OCI-LY3 (cell line): ENCODE measurements at regions not wholly inside any gene's neighbourhood (a gene's known extent, or its start where the extent isn't known, plus 50 kb on each side); places are given as distances from the start of the nearest gene placed in this dataset.

Experiments used
- H2AFZ ChIP-seq: fragments of 200-600, 300-600 bp; shearing (Covaris generic); 2 replicates; pipeline ENCODE4 v1.6.0; 2014; ENCODE audit warnings: antibody characterized with exemption, low read depth, low read length
- H3K27ac ChIP-seq: fragments of 200-600, 300-600 bp; sonication (generic); 2 replicates; pipeline ENCODE4 v1.5.1; 2014; ENCODE audit warnings: mild to moderate bottlenecking, low read length, moderate library complexity, mixed read lengths
- H3K27me3 ChIP-seq: fragments of 200-600, 300-600 bp; sonication (generic); 2 replicates; pipeline ENCODE4 v1.6.1; 2014; ENCODE audit warnings: low read depth, low read length, mixed read lengths
- H3K36me3 ChIP-seq: fragments of 200-600, 300-600 bp; sonication (generic); replicated peaks from 2 replicates; pipeline ENCODE3; 2014; ENCODE audit warnings: low read depth, low read length, mixed read lengths
- H3K4me1 ChIP-seq: fragments of 300-600, 200-600 bp; sonication (generic); 2 replicates; pipeline ENCODE4 v1.6.1; 2014; ENCODE audit warnings: low read length, mixed read lengths
- H3K4me2 ChIP-seq: fragments of 200-600, 300-600 bp; sonication (generic); 2 replicates; pipeline ENCODE4 v1.6.1; 2014; ENCODE audit warnings: low read length, mixed read lengths
- H3K4me3 ChIP-seq: fragments of 300-600, 200-600 bp; sonication (generic); 2 replicates; pipeline ENCODE4 v1.5.1; 2014; ENCODE audit warnings: antibody characterized with exemption, mild to moderate bottlenecking, low read length, moderate library complexity
- H3K79me2 ChIP-seq: fragments of 300-600, 200-600 bp; shearing (Covaris generic); 2 replicates; pipeline ENCODE4 v1.6.1; 2014; ENCODE audit warnings: mild to moderate bottlenecking, low read length, mixed read lengths
- H3K9ac ChIP-seq: fragments of 300-600, 200-600 bp; shearing (Covaris generic); 2 replicates; pipeline ENCODE4 v1.6.0; 2014; ENCODE audit warnings: mild to moderate bottlenecking, low read length, moderate library complexity
- H3K9me3 ChIP-seq: fragments of 200-600, 300-600 bp; shearing (Covaris generic); 2 replicates; pipeline ENCODE4 v1.6.1; 2014; ENCODE audit warnings: low read length, mixed read lengths; ENCODE audit not compliant: insufficient read depth
- H4K20me1 ChIP-seq: fragments of 200-600, 300-600 bp; sonication (generic); 2 replicates; pipeline ENCODE4 v1.6.1; 2016; ENCODE audit warnings: low read length, mixed read lengths; ENCODE audit not compliant: insufficient read depth
- CTCF ChIP-seq: fragments of 200-600, 300-600 bp; sonication (generic); IDR thresholded peaks from 2 replicates; pipeline ENCODE4 v1.5.1; 2014; ENCODE audit warnings: antibody characterized with exemption, low read length, low read depth
- EZH2phosphoT487 ChIP-seq: fragments of 200-600 bp; shearing (Covaris generic); IDR thresholded peaks from 2 replicates; pipeline ENCODE4 v1.6.1; 2018; ENCODE audit warnings: antibody characterized with exemption, mixed run types, low read depth

DNA sequence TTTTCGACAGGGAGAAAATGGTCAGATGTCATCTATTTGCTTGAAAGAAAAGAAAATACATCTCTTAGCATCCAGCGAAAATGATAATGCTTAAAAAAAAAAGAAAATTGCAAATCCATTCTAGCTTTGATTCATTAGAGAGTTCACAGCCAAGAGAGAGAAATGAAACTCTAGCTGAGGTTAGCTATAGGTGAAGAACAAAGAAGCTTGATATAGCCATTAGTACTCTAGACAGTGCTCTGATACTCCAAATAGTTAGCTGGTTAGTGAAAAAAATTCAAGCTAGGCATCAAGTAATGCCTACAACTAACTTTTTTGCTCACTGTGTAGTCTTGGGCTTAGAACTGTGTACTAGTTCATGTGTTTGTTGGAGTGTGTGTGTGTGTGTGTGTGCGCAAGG, 721.6 kb upstream of the SOX9 start:
- Histone ChIP-seq H3K9ac (no peak overlapping the region), H3K4me1 (no peaks in the 10 kb centered on the region), H2AFZ (no peak overlapping the region), H3K4me3 (no peak overlapping the region), H3K9me3 (no peaks in the 10 kb centered on the region), H3K79me2 (no peaks in the 10 kb centered on the region), H3K27me3 (no peaks in the 10 kb centered on the region), H3K36me3 (no peaks in the 10 kb centered on the region), H3K4me2 (no peak overlapping the region), H4K20me1 (no peaks in the 10 kb centered on the region), H3K27ac (no peak overlapping the region)
- no peak for TF ChIP-seq CTCF
- TF ChIP-seq EZH2phosphoT487, result no peak

- no peaks in the 10 kb centered on the region for H3K4me1 ChIP-seq
- no peaks in the 10 kb centered on the region for H3K27me3 ChIP-seq
- no peaks in the 10 kb centered on the region for H3K79me2 ChIP-seq
- no peaks in the 10 kb centered on the region for H3K9me3 ChIP-seq
- H3K4me2 ChIP-seq, result no peak overlapping the region
- H3K36me3 ChIP-seq, result no peaks in the 10 kb centered on the region
- H4K20me1 ChIP-seq, result no peaks in the 10 kb centered on the region
- no peak overlapping the region for H3K27ac ChIP-seq
- TF ChIP-seq EZH2phosphoT487, result no peak
- no peak for TF ChIP-seq CTCF
- H2AFZ ChIP-seq, result no peak overlapping the region
- no peak overlapping the region for H3K9ac ChIP-seq
- no peak overlapping the region for H3K4me3 ChIP-seq
Observed at GRCh38 chr17:71399649-71400048, 721.2 kb upstream of the SOX9 start.

DNA sequence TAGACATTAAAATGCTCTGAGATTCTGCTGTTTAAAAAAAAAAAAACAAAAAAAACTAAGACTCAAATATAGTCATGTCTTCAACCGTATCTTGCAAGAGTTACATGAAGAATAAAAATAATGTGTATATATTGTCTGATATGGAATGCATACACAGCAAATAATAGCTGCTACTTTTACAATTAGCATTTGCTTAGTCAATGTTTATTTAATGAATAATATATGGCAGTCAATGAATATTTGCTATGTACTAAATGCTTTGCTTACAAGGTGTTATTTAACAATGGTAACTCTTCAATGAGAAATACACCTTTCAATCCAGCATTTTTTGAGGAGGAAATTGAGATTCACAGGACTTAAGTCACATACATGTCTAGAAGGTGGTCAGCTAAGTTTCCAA, 718.8 kb upstream of the SOX9 start:
- Histone ChIP-seq H2AFZ (no peak overlapping the region), H3K9ac (no peak overlapping the region), H3K4me2 (no peak overlapping the region), H3K27ac (no peak overlapping the region), H4K20me1 (no peaks in the 10 kb centered on the region), H3K27me3 (no peaks in the 10 kb centered on the region), H3K79me2 (no peaks in the 10 kb centered on the region), H3K36me3 (no peaks in the 10 kb centered on the region), H3K9me3 (no peaks in the 10 kb centered on the region), H3K4me1 (no peaks in the 10 kb centered on the region), H3K4me3 (no peak overlapping the region)
- TF ChIP-seq CTCF (no peak), EZH2phosphoT487 (no peak)

DNA sequence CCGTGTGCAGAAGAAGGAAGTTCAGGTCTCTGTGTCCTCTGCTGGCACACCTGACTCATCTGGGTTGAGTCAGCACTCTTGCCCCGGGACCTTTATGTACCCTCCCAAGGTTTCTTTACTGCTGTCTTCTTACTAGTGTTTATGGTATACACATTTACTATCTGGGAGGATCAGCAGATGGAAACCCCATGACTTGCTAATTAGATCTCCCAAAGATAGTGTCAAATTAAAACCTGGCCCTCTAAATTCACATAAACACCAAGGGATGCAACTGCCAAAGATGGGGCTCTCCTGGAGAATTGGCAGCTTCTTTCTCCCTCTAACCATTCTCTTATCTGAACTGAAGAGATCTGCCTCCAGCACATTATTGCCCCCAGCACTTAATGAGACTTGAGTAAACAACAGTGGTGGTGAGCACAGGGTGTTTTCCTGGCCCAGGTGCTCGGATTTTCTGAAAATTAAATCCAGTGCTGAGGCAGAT, 718.1 kb upstream of the SOX9 start:
- H2AFZ ChIP-seq, result no peak overlapping the region

More for the DNA sequence above, 718.1 kb upstream of the SOX9 start:
- no peak overlapping the region for H3K27ac ChIP-seq
- H3K9me3 ChIP-seq, result no peaks in the 10 kb centered on the region
- H3K79me2 ChIP-seq, result no peaks in the 10 kb centered on the region
- no peaks in the 10 kb centered on the region for H3K27me3 ChIP-seq
- no peak overlapping the region for H3K4me3 ChIP-seq
- no peak for TF ChIP-seq CTCF
- TF ChIP-seq EZH2phosphoT487, result no peak
- H3K4me1 ChIP-seq, result no peaks in the 10 kb centered on the region
- no peak overlapping the region for H3K9ac ChIP-seq
- H3K36me3 ChIP-seq, result no peaks in the 10 kb centered on the region
- no peak overlapping the region for H3K4me2 ChIP-seq
- H4K20me1 ChIP-seq, result no peaks in the 10 kb centered on the region
